ENCODE measurements at regions not wholly inside any gene's neighbourhood (a gene's known extent, or its start where the extent isn't known, plus 50 kb on each side); places are given as distances from the start of the nearest gene placed in this dataset.
A peak's percentile ranks its signal among the peaks of the same experiment; 100 is the strongest.

GRCh38 chr13:34250151-34250670 lies 432.3 kb downstream of the RFC3 start:
- no peaks in the 10 kb centered on the region for H3K36me3 ChIP-seq (ENCODE audit: insufficient read depth, low read length)
- H3K4me1 Mint-ChIP-seq (ENCODE audit: low read depth), result no peaks in the 10 kb centered on the region
- POLR2A ChIA-PET, result no interaction called here
- ATAC-seq (ENCODE audit: poor library complexity), result no peak
- H3K4me3 ChIP-seq (ENCODE audit: low read length), result no peak overlapping the region
- DNase-seq, result no peak
- no peak overlapping the region for H3K27ac Mint-ChIP-seq
- H3K4me1 ChIP-seq (ENCODE audit: insufficient read depth, low read length), result no peaks in the 10 kb centered on the region
- H3K9me3 ChIP-seq (ENCODE audit: control insufficient read depth in 1 of 2, insufficient read depth in 1 of 2, low read length in 2 of 2), result peaks cover 0 to 8% of the 10 kb centered on the region in 2 experiments
- H3K27me3 Mint-ChIP-seq, result no peaks in the 10 kb centered on the region
- H3K4me3 Mint-ChIP-seq, result no peak overlapping the region
- H3K9me3 Mint-ChIP-seq, result peaks cover 2% of the 10 kb centered on the region
- no peaks in the 10 kb centered on the region for H3K27me3 ChIP-seq (ENCODE audit: control insufficient read depth in 1 of 2, insufficient read depth in 2 of 2, low read length in 2 of 2)
- no peaks in the 10 kb centered on the region for H3K36me3 Mint-ChIP-seq (ENCODE audit: low read depth)
- H3K27ac ChIP-seq (ENCODE audit: low read depth in 1 of 2, low read length in 2 of 2), result no peak overlapping the region
- CTCF ChIA-PET, result no interaction called here
- intact Hi-C loops (cut with DNase I, micrococcal nuclease), result no loop called here
- TF ChIP-seq CTCF (IDR thresholded peaks at IDR 0.05), result no peak

GRCh38 chr13:34254366-34254765 lies 436.4 kb downstream of the RFC3 start:
- ATAC-seq (ENCODE audit: poor library complexity) (no peak), DNase-seq (no peak)
- no peaks in the 10 kb centered on the region for H3K4me1 ChIP-seq (ENCODE audit: insufficient read depth, low read length)
- no peak overlapping the region for H3K27ac ChIP-seq (ENCODE audit: low read depth in 1 of 2, low read length in 2 of 2)
- intact Hi-C loops (cut with DNase I, micrococcal nuclease), result no loop called here
- H3K4me3 ChIP-seq (ENCODE audit: low read length), result no peak overlapping the region
- Mint-ChIP-seq H3K36me3 (ENCODE audit: low read depth) (no peaks in the 10 kb centered on the region), H3K27me3 (no peaks in the 10 kb centered on the region), H3K4me1 (ENCODE audit: low read depth) (no peaks in the 10 kb centered on the region), H3K4me3 (no peak overlapping the region), H3K27ac (no peak overlapping the region), H3K9me3 (peaks cover 2% of the 10 kb centered on the region)
- no peaks in the 10 kb centered on the region for H3K27me3 ChIP-seq (ENCODE audit: control insufficient read depth in 1 of 2, insufficient read depth in 2 of 2, low read length in 2 of 2)
- TF ChIP-seq CTCF (IDR thresholded peaks at IDR 0.05), result no peak
- ChIA-PET POLR2A (no interaction called here), CTCF (no interaction called here)
- H3K36me3 ChIP-seq (ENCODE audit: insufficient read depth, low read length), result no peaks in the 10 kb centered on the region
- peaks cover 0 to 12% of the 10 kb centered on the region in 2 experiments for H3K9me3 ChIP-seq (ENCODE audit: control insufficient read depth in 1 of 2, insufficient read depth in 1 of 2, low read length in 2 of 2)

- Mint-ChIP-seq H3K27ac (no peak overlapping the region), H3K27me3 (no peaks in the 10 kb centered on the region), H3K4me3 (no peak overlapping the region), H3K9me3 (peaks cover 5% of the 10 kb centered on the region), H3K4me1 (ENCODE audit: low read depth) (no peaks in the 10 kb centered on the region), H3K36me3 (ENCODE audit: low read depth) (no peaks in the 10 kb centered on the region)
- Histone ChIP-seq H3K4me3 (ENCODE audit: low read length) (no peak overlapping the region), H3K27ac (ENCODE audit: low read depth in 1 of 2, low read length in 2 of 2) (no peak overlapping the region), H3K27me3 (ENCODE audit: control insufficient read depth in 1 of 2, insufficient read depth in 2 of 2, low read length in 2 of 2) (no peaks in the 10 kb centered on the region), H3K36me3 (ENCODE audit: insufficient read depth, low read length) (no peaks in the 10 kb centered on the region), H3K4me1 (ENCODE audit: insufficient read depth, low read length) (no peaks in the 10 kb centered on the region), H3K9me3 (ENCODE audit: control insufficient read depth in 1 of 2, insufficient read depth in 1 of 2, low read length in 2 of 2) (peaks cover 0 to 12% of the 10 kb centered on the region in 2 experiments)
- peak in 2 of 14 experiments; percentile 4 to 12 for DNase-seq
- no peak for ATAC-seq (ENCODE audit: poor library complexity)
- POLR2A ChIA-PET, result no interaction called here
- intact Hi-C loops (cut with DNase I, micrococcal nuclease), result no loop called here
- TF ChIP-seq CTCF (IDR thresholded peaks at IDR 0.05), result no peak
- CTCF ChIA-PET, result no interaction called here
Observed at GRCh38 chr13:34255711-34256110, 437.8 kb downstream of the RFC3 start.
